Stomach (tissue), 8 donors: ENCODE measurements at regions not wholly inside any gene's neighbourhood (a gene's known extent, or its start where the extent isn't known, plus 50 kb on each side); places are given as distances from the start of the nearest gene placed in this dataset.

Source experiments
- DNase-seq, 2 donors: peaks; one replicate each; pipeline versions ENCODE4 v3.0.0 to v3.0.0-alpha.2; 2013 to 2019
- H3K27ac ChIP-seq, 5 donors: fragments of 200-600 bp in 4 of 5; sonication (generic) in 4 of 5; one replicate each; pipeline ENCODE4 v1.5.1; 2013 to 2019; ENCODE audit warnings: mild to moderate bottlenecking in 1 of 5, moderate library complexity in 1 of 5
- H3K27me3 ChIP-seq, 3 donors: fragments of 200-600 bp; sonication (generic); one replicate each; pipeline ENCODE4 v1.5.1; 2017 to 2019; ENCODE audit warnings: mixed run types in 1 of 3
- H3K36me3 ChIP-seq, 4 donors: fragments of 200-600 bp; sonication (generic); 1 replicate in 3 of 4; 2 replicates in 1 of 4; pipeline ENCODE4 v1.5.1; 2016 to 2019
- H3K4me1 ChIP-seq, 4 donors: fragments of 200-600 bp; sonication (generic); one replicate each; pipeline ENCODE4 v1.5.1; 2016 to 2019
- H3K4me3 ChIP-seq, 4 donors: fragments of 200-600 bp; sonication (generic) in 3 of 4; one replicate each; pipeline ENCODE4 v1.5.1; 2016 to 2019; ENCODE audit warnings: mild to moderate bottlenecking in 1 of 4
- H3K9me3 ChIP-seq, 4 donors: fragments of 200-600 bp; sonication (generic); one replicate each; pipeline ENCODE4 v1.5.1; 2016 to 2019
- CTCF ChIP-seq, 7 experiments: fragments of 450-650 bp in 4 of 7; fragments of 200-600 bp in 3 of 7; sonication (generic) in 3 of 7; IDR thresholded peaks; one replicate each; pipeline ENCODE4 v1.5.1; 2016 to 2019; ENCODE audit warnings: antibody characterized with exemption in 7 of 7, control low read depth in 2 of 7, mild to moderate bottlenecking in 1 of 7
- EP300 ChIP-seq: sonication (generic); formaldehyde crosslinking; IDR thresholded peaks from one replicate; pipeline ENCODE4 v1.6.1; 2017; ENCODE audit warnings: antibody characterized with exemption
- POLR2A ChIP-seq, 4 donors: fragments of 450-650 bp; IDR thresholded peaks; one replicate each; pipeline ENCODE4 v1.6.1; 2016; ENCODE audit warnings: antibody characterized with exemption in 4 of 4, control low read depth in 2 of 4, mild to moderate bottlenecking in 1 of 4, moderate library complexity in 1 of 4
- POLR2AphosphoS5 ChIP-seq, 3 donors: sonication (generic); formaldehyde crosslinking; IDR thresholded peaks; one replicate each; pipeline ENCODE4 v1.6.1; 2016; ENCODE audit warnings: antibody characterized with exemption in 3 of 3
- WGBS, 5 donors: extraction: QIAGEN DNeasy Blood & Tissue Kit in 3 of 5; methylation state at CpG; one replicate each; pipeline versions ENCODE4 v1.1.5 to v1.1.7; 2013 to 2018; 5-methylcytosine and 5-hydroxymethylcytosine counted together
- intact Hi-C: fragments of 100-400 bp; cut with DNase I; formaldehyde crosslinking; loops from one replicate; pipeline ENCODE4 v1.15.1; 2023; ENCODE audit warnings: low total_unique reads
- donor health status: healthy with polysubstance abuse.
- donor health status: Bipolar disorder and iron deficiency.
- donor health status: healthy.

GRCh38 chr13:73929287-73929932, 204.8 kb downstream of the KLF12 start:
- DNase-seq, result no peak
- Histone ChIP-seq H3K4me3 (no peak overlapping the region), H3K27ac (no peak overlapping the region), H3K9me3 (no peaks in the 10 kb centered on the region), H3K4me1 (peaks cover 0 to 4% (median 0%) of the 10 kb centered on the region in 4 donors), H3K36me3 (no peaks in the 10 kb centered on the region), H3K27me3 (no peaks in the 10 kb centered on the region)
- WGBS, 5 donors, result 87 to 99% (median 95%) methylated on average over 6 of the region's 6 CpGs
- no peak for TF ChIP-seq CTCF (IDR thresholded peaks at IDR 0.05)
- TF ChIP-seq POLR2AphosphoS5 (IDR thresholded peaks at IDR 0.05), result no peak
- TF ChIP-seq POLR2A (IDR thresholded peaks at IDR 0.05), result no peak
- TF ChIP-seq EP300, result no peak
- intact Hi-C loops, result no loop called here

- Histone ChIP-seq H3K4me3 (no peak overlapping the region), H3K27me3 (no peaks in the 10 kb centered on the region), H3K36me3 (no peaks in the 10 kb centered on the region), H3K9me3 (no peaks in the 10 kb centered on the region), H3K4me1 (no peaks in the 10 kb centered on the region), H3K27ac (no peak overlapping the region)
- intact Hi-C loops, result no loop called here
- no peak for DNase-seq
- TF ChIP-seq CTCF (IDR thresholded peaks at IDR 0.05), result no peak
- no peak for TF ChIP-seq POLR2A (IDR thresholded peaks at IDR 0.05)
- no peak for TF ChIP-seq EP300
- no peak for TF ChIP-seq POLR2AphosphoS5 (IDR thresholded peaks at IDR 0.05)
- WGBS, 5 donors, result 34 to 95% (median 58%) methylated on average over 1 of the region's 1 CpG
These were observed 209.6 kb downstream of the KLF12 start for GRCh38 chr13:73924607-73925006.

GRCh38 chr13:73922493-73923393, 211.5 kb downstream of the KLF12 start:
- H3K4me3 ChIP-seq, result no peak overlapping the region
- H3K27ac ChIP-seq, result no peak overlapping the region
- H3K4me1 ChIP-seq, result no peaks in the 10 kb centered on the region
- H3K27me3 ChIP-seq, result no peaks in the 10 kb centered on the region
- TF ChIP-seq POLR2A (IDR thresholded peaks at IDR 0.05) (no peak), EP300 (no peak)
- H3K36me3 ChIP-seq, result no peaks in the 10 kb centered on the region
- H3K9me3 ChIP-seq, result no peaks in the 10 kb centered on the region
- no peak for DNase-seq
- WGBS, 5 donors, result 90 to 98% (median 95%) methylated on average over 2 of the region's 2 CpGs
- intact Hi-C loops, result no loop called here

GRCh38 chr13:73918691-73919090, 215.5 kb downstream of the KLF12 start:
- Histone ChIP-seq H3K27me3 (no peaks in the 10 kb centered on the region), H3K4me3 (no peak overlapping the region), H3K4me1 (peaks cover 6 to 14% (median 10%) of the 10 kb centered on the region in 4 donors), H3K27ac (no peak overlapping the region), H3K9me3 (no peaks in the 10 kb centered on the region), H3K36me3 (no peaks in the 10 kb centered on the region)
- intact Hi-C loops, result no loop called here
- no peak for DNase-seq
- 55 to 78% (median 69%) methylated on average over 3 of the region's 3 CpGs for WGBS, 5 donors
- TF ChIP-seq POLR2A (IDR thresholded peaks at IDR 0.05) (no peak), EP300 (no peak), POLR2AphosphoS5 (IDR thresholded peaks at IDR 0.05) (no peak), CTCF (IDR thresholded peaks at IDR 0.05) (no peak)
